ENCODE measurements at regions not wholly inside any gene's neighbourhood (a gene's known extent, or its start where the extent isn't known, plus 50 kb on each side); places are given as distances from the start of the nearest gene placed in this dataset.

DNA sequence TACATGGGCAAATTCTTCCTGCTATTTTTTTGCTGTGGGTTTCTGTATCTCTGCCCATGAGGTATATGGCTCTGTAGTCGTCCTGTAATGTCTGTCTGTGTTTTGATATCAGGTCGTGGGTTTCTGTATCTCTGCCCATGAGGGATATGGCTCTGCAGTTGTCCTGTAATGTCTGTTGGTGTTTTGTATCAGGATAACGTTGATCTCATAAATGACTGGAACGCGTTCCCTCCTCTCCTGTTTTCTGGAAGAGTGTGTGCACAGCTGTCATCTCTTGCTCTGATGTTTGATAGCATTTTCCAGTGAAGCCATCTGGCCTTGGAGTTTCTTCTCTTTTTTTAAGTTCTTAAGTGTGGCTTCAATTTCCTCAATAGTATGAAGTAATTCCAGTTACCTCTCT, 57.2 kb downstream of the SOX1 start:
- DNase-seq = no peak
- no peaks in the 10 kb centered on the region for H3K4me1 ChIP-seq
- H3K9me3 ChIP-seq = no peaks in the 10 kb centered on the region
- intact Hi-C loops (cut with DNase I) = no loop called here
- 60 to 68% methylated on average over 5 of the region's 5 CpGs for WGBS, 2 donors
- no peaks in the 10 kb centered on the region for H3K36me3 ChIP-seq
- H3K4me3 ChIP-seq (replicated peaks in 1 of 3) = no peak overlapping the region
- H3K27me3 ChIP-seq = no peaks in the 10 kb centered on the region
- TF ChIP-seq POLR2A (IDR thresholded peaks at IDR 0.05) (no peak), CTCF (IDR thresholded peaks at IDR 0.05) (no peak)
- no peak overlapping the region for H3K27ac ChIP-seq

DNA sequence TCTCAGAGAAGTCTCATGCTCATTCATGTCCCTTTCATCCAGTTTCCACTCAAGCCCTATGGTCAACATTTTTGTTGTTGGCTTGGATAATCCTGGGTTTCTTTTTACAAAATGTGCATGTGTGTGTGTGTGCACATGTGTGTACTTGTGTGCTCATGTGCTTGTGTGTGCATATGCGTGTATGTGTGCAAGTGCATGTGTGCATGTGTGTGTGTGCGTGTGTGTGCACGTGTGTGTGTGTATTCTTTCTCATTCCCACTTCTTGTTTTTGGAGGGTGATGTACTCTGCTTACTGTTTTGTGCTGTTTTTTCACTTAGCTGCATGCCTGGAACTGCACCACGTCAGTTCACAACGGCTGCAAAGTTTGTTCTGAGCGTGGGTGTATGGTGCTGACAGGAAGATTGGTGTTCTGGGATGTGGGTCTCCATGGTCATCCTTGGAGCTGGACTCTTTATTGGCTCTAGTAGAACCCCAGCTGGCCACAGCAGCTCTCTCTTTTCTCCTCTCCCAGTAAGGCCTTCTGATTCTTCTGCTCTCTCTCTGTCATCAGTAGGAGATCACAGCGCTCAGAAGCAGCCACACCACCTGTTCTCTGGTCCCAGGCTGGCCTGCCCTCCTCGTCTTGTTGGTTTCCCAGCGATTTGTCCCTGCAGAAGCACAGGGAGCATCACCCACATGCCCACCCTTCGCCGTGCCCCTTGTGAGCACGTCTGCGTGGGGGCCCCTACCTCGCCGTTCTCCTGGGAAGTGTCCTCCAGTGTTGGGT, 60.8 kb downstream of the SOX1 start:
- Histone ChIP-seq H3K4me1 (peaks cover 0 to 8% of the 10 kb centered on the region in 2 donors), H3K4me3 (replicated peaks in 1 of 3) (no peak overlapping the region), H3K27ac (no peak overlapping the region), H3K9me3 (no peaks in the 10 kb centered on the region), H3K36me3 (no peaks in the 10 kb centered on the region), H3K27me3 (no peaks in the 10 kb centered on the region)
- intact Hi-C loops (cut with DNase I) = no loop called here
- 78 to 80% methylated on average over 15 of the region's 15 CpGs for WGBS, 2 donors
- TF ChIP-seq POLR2A (IDR thresholded peaks at IDR 0.05) = no peak
- no peak for TF ChIP-seq CTCF (IDR thresholded peaks at IDR 0.05)
- no peak for DNase-seq

DNA sequence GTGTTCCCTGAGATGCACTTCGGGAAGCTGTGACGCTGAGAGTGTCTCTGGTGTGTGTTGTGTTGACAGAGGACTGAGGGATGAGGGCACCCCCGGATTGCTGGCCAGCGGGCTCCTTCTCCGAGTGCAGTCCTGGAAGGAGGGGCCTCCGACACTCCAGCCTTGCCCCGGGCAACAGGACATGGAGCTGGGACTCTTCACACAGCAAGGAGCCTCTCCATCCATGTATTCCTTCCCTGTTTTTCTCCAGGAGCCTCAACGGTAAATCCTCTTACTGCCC, 61.3 kb downstream of the SOX1 start:
- TF ChIP-seq POLR2A (IDR thresholded peaks at IDR 0.05) = no peak
- no peak for TF ChIP-seq CTCF (IDR thresholded peaks at IDR 0.05)
- no peaks in the 10 kb centered on the region for H3K36me3 ChIP-seq
- no peak overlapping the region for H3K27ac ChIP-seq
- intact Hi-C loops (cut with DNase I) = no loop called here
- 75 to 83% methylated on average over 8 of the region's 8 CpGs for WGBS, 2 donors
- no peak overlapping the region for H3K4me3 ChIP-seq (replicated peaks in 1 of 3)
- H3K9me3 ChIP-seq = no peaks in the 10 kb centered on the region
- H3K4me1 ChIP-seq = peaks cover 0 to 8% of the 10 kb centered on the region in 2 donors
- no peaks in the 10 kb centered on the region for H3K27me3 ChIP-seq
- DNase-seq = no peak

- Histone ChIP-seq H3K9me3 (no peaks in the 10 kb centered on the region), H3K27me3 (no peaks in the 10 kb centered on the region), H3K4me1 (peaks cover 0 to 8% of the 10 kb centered on the region in 2 donors), H3K36me3 (no peaks in the 10 kb centered on the region), H3K4me3 (replicated peaks in 1 of 3) (no peak overlapping the region), H3K27ac (no peak overlapping the region)
- intact Hi-C loops (cut with DNase I) = no loop called here
- 95 to 97% methylated on average over 7 of the region's 7 CpGs for WGBS, 2 donors
- TF ChIP-seq POLR2A (IDR thresholded peaks at IDR 0.05) (no peak), CTCF (IDR thresholded peaks at IDR 0.05) (no peak)
- no peak for DNase-seq
These were observed 63.5 kb downstream of the SOX1 start for GRCh38 chr13:112130418-112130817.

DNA sequence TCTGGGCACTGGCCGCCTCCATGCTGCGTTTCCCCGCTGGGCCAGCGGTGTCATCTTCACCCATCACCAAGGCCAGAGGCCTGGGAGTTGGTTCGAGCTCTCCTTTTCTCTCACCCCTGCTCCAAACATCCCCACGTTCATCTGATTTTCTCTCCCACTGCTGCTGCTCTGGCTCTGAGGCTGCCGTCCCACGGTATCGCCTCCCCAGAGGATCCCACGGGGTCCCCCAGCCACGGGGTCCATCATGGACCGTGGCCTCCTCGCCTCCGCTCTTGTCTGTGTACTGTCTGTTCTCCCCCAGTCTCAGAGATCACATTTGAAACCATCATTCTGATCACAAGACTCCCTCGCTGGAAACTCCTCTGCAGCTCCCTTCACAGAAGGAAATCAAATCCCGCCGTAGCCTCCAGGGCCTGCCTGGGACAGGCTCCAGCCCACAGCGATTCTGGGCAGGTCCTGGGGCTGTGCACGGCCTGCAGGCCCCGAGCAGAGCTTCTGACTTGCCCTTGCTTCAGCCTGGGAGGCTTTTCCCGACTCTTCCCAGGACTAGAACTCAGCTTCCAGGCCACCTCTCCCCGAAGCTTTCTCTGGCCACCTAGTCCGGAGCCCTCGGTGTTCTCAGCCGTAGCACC, 64.2 kb downstream of the SOX1 start:
- no peak overlapping the region for H3K4me3 ChIP-seq (replicated peaks in 1 of 3)
- intact Hi-C loops (cut with DNase I) = no loop called here
- no peaks in the 10 kb centered on the region for H3K9me3 ChIP-seq
- peaks cover 0 to 8% of the 10 kb centered on the region in 2 donors for H3K4me1 ChIP-seq
- no peaks in the 10 kb centered on the region for H3K36me3 ChIP-seq
- no peaks in the 10 kb centered on the region for H3K27me3 ChIP-seq
- TF ChIP-seq POLR2A (IDR thresholded peaks at IDR 0.05) (no peak), CTCF (IDR thresholded peaks at IDR 0.05) (no peak)
- 75% methylated on average over 25 of the region's 25 CpGs for WGBS, 2 donors
- no peak for DNase-seq
- no peak overlapping the region for H3K27ac ChIP-seq

Measured in thyroid gland (tissue), 4 donors.